ENCODE measurements at regions not wholly inside any gene's neighbourhood (a gene's known extent, or its start where the extent isn't known, plus 50 kb on each side); places are given as distances from the start of the nearest gene placed in this dataset.

- TF ChIP-seq NR3C1 (IDR thresholded peaks at IDR 0.05) (no peak), CTCF (IDR thresholded peaks at IDR 0.05) (no peak), RARB (CRISPR knock-in tag; IDR thresholded peaks at IDR 0.05) (no peak), POLR2A (IDR thresholded peaks at IDR 0.05; ENCODE audit: low read length) (no peak), EP300 (IDR thresholded peaks at IDR 0.05) (no peak), JUN (IDR thresholded peaks at IDR 0.05) (no peak), EHMT2 (IDR thresholded peaks at IDR 0.05; ENCODE audit: low read depth) (no peak), PHF8 (IDR thresholded peaks at IDR 0.05; ENCODE audit: borderline replicate concordance, low read depth) (no peak)
- TF ChIP-seq, protein P1, sequence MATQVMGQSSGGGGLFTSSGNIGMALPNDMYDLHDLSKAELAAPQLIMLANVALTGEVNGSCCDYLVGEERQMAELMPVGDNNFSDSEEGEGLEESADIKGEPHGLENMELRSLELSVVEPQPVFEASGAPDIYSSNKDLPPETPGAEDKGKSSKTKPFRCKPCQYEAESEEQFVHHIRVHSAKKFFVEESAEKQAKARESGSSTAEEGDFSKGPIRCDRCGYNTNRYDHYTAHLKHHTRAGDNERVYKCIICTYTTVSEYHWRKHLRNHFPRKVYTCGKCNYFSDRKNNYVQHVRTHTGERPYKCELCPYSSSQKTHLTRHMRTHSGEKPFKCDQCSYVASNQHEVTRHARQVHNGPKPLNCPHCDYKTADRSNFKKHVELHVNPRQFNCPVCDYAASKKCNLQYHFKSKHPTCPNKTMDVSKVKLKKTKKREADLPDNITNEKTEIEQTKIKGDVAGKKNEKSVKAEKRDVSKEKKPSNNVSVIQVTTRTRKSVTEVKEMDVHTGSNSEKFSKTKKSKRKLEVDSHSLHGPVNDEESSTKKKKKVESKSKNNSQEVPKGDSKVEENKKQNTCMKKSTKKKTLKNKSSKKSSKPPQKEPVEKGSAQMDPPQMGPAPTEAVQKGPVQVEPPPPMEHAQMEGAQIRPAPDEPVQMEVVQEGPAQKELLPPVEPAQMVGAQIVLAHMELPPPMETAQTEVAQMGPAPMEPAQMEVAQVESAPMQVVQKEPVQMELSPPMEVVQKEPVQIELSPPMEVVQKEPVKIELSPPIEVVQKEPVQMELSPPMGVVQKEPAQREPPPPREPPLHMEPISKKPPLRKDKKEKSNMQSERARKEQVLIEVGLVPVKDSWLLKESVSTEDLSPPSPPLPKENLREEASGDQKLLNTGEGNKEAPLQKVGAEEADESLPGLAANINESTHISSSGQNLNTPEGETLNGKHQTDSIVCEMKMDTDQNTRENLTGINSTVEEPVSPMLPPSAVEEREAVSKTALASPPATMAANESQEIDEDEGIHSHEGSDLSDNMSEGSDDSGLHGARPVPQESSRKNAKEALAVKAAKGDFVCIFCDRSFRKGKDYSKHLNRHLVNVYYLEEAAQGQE (IDR thresholded peaks at IDR 0.05) = no peak
- TF ChIP-seq, protein P2, sequence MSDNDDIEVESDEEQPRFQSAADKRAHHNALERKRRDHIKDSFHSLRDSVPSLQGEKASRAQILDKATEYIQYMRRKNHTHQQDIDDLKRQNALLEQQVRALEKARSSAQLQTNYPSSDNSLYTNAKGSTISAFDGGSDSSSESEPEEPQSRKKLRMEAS (IDR thresholded peaks at IDR 0.05) = no peak
Measured at GRCh38 chr7:126228356-126229061, 1024.2 kb downstream of the GRM8 start.
